HG02938 (cell line): ENCODE measurements at regions not wholly inside any gene's neighbourhood (a gene's known extent, or its start where the extent isn't known, plus 50 kb on each side); places are given as distances from the start of the nearest gene placed in this dataset.

Experiments used
- ATAC-seq: cut with Tn5 transposase; IDR thresholded peaks from one replicate; pipeline ENCODE4 v1.9.1; 2021; ENCODE audit warnings: mild to moderate bottlenecking, moderate library complexity; ENCODE audit not compliant: unreplicated experiment

DNA sequence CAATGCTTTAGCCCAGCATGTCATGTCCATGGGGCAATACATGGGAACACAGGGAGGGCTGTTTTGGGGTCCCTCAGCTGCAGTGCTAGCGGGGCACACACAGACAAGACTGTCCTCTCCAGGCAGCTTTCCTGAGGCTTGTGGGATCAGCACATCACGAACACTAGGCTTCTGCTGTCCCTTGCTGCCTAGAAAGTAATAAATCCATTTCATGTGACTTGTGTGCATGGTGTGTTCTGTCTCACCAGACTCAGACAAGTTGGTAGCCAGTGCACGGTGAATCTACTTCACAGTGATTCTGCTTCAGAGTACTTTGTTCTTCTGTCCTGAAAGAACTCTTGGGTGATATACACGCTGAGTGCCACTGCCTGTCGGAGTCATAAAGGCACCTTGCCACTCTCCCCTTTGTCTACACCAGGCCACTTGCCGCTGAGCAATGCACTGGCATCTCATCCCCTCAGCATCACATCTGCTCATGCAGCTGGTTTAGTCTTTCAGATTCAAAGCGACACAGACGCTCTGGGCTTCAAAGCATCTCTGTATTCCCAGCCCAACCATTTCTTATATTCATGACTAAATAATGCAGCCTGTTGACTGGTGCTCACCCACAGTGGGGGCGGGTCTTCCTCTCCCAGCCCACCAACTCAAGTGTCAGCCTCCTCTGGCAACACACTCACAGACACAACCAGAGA, 95.2 kb upstream of the COX10 start:
- no peak for ATAC-seq

- no peak for ATAC-seq
Measured at GRCh38 chr17:13977837-13978236, 91.5 kb upstream of the COX10 start.

DNA sequence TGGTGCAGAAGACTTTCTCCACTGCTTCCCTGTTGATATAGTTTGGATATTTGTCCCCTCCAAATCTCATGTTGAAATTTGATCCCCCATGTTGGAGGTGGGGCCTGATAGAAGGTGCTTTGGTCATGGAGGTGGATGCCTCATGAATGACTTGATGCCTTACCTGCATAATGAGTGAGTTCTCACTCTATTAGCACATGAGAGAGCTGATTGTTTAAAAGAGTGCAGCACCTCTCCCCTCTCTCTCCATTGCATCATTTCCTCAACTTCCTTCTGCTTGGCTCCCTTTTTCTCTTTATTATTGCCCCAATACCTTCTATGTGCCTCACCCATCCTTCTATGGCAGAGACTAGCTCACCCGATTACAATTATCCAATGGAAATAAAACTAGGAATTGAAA, 90.8 kb upstream of the COX10 start:
- ATAC-seq: no peak

GRCh38 chr17:13981881-13982280, 87.4 kb upstream of the COX10 start:
- no peak for ATAC-seq

GRCh38 chr17:13984956-13985355, 84.3 kb upstream of the COX10 start:
- no peak for ATAC-seq

- no peak for ATAC-seq
Measured at GRCh38 chr17:13986855-13987254, 82.4 kb upstream of the COX10 start.

GRCh38 chr17:13989138-13989537, 80.2 kb upstream of the COX10 start:
- ATAC-seq: no peak

- no peak for ATAC-seq
Measured at GRCh38 chr17:13993106-13993505, 76.2 kb upstream of the COX10 start.

DNA sequence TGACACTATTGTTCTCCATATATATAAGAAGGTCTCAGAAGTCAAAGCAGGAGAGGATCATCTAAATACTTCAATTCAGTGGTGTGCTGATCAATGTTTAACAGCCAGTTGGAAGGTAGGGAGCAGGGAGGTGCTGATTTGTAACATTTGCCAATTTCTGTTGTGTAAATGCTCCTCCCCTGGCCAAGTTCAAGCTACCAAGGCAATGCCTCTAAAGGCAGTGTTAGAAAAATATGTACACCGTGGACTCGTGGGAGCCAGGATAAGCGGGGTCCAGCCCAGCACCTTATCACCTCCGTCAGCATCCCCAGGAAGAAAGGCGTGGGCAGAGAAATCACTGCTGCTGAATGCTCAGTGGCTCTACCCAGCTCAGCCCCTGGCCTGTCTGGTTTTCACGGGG, 75.3 kb upstream of the COX10 start:
- ATAC-seq: no peak

- ATAC-seq: no peak
Measured at GRCh38 chr17:13995856-13996271, 73.4 kb upstream of the COX10 start.

- ATAC-seq: no peak
Measured at GRCh38 chr17:13996276-13996675, 73.0 kb upstream of the COX10 start.

- ATAC-seq: no peak
Measured at GRCh38 chr17:13996748-13997147, 72.6 kb upstream of the COX10 start.

GRCh38 chr17:14004927-14005620, 64.2 kb upstream of the COX10 start:
- ATAC-seq: no peak

DNA sequence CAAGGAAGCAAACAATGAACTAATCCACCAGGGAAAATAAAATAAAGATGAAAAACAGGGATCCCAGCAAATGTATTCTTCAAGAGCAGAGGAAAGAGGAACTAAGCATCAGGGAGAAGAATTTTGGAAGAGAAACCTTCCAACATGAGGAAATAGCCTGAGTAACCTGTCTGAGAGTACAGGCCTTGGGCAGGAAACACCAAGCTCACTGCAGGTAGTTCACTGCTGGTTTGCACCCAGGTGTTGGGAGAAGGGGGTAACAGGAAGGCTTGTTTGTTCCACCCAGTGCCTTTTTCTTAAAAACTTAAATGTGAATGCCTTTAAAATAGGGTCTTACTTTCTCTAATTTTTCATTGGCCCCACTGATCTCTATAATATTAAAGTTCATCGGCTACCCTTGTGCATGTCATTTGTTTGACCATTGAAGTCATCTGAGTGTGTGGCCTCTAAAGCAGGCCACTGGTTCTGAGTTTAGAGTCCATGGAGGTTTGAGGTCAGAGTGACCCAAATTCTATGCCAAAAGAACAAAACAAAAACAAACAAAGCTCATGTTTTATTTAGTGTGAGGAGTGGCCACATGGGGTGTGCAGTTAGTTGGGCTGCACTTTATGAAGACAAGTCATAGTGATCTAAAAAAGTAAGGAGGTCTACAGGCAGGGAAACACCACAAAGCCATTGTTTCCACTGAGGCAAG, 62.9 kb upstream of the COX10 start:
- no peak for ATAC-seq

DNA sequence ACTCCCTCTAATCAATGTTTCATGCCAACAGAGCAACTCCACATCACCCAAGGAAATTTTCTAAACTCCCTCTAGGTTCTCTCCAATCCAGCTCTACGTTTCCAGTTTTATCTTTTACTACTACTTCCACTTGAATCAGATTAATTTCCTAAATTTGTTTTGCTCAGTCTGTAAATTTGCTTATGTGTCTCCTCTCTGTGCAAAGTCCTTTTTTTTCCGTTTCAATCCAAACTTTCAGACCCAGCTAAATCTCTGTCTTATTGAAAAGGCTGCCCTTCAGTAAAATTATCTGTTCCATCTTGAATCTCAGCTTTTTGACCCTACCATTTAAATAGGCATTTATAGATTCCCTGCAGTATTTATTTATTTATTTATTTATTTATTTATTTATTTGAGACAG, 61.4 kb upstream of the COX10 start:
- no peak for ATAC-seq

DNA sequence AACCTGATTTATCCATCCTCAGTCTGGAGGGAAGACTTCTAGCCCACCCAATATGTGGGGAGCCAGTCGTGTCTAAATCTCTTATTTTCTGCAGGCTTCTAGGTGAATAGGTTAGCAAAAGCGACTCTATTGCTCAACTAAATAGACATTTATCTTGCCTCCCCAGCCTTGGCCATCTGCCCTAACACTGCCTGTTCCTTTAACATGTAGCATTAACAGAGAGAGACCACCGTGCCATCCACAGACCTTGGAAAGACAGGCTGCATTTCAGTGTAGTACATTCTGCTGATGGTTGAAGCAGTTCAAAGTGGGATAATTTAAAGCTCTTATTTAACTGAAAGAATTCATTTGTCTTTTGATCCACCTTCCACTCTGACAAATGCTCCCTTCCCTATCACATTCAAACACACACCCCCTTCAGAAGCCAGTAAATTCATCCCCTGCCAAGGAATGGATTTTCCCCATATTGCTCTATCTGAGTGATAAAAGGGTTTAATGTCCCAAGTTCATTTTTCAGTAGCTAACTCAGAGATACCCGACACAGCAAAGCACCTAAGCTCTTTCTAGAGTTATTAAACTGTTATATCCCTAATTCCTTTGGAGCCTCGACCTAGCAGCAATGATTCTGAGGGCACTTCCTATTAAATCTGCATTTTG, 58.1 kb upstream of the COX10 start:
- no peak for ATAC-seq

DNA sequence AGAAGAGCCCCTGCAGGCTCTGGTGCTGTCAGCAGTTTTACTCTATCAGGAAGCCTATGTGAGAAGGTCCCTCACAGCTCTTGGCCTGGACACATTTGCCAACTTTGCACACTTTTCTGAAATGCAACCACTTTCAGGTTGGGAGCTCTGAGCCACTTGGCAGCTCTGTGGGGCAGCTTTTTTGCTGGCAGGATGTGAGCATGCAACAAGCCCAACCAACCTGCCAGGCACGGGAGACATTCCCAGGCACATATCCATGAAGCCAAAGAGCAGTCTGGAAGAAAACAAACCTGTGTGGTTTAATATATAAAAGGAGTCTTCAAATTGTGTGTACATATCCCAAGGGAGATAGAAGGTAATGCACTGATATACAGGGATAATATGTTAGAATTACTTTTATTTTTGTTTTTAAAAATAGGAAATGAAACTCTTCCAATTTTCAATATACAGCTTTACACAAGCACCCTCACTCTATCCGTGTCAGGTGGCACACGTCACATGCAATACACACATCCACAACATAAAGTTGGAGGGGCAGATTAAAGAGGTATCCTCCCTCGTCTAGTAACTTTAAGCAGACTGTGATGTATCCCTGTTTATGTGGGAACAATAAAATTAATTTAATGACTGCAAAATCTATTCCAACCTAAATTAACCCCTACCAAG, 57.4 kb upstream of the COX10 start:
- ATAC-seq: no peak

DNA sequence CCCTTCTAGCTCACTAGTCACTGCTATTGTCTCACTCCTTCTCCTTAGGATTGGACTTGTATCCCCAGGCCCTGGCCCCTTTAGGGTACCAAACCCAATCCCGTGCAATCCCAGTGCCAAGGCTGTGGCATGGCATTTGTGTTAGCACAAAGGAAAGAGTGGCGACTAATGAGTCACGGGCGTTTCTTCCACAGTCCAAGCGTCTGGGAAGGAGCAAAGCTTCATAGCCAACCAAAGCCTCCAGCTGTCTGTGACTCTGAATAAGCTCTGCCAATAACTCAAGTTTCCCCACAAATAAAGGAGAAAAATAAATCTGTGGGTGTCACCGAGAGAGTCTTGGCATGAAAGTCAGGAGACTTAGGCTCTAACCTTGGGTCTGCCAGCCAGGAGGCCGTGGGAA, 54.6 kb upstream of the COX10 start:
- ATAC-seq: no peak

- ATAC-seq: no peak
Measured at GRCh38 chr17:14015271-14015670, 54.0 kb upstream of the COX10 start.

- no peak for ATAC-seq
Measured at GRCh38 chr17:14016858-14017257, 52.4 kb upstream of the COX10 start.
